ENCODE measurements at regions not wholly inside any gene's neighbourhood (a gene's known extent, or its start where the extent isn't known, plus 50 kb on each side); places are given as distances from the start of the nearest gene placed in this dataset.

GRCh38 chr18:11279461-11279860, 130.1 kb upstream of the PIEZO2 start:
- no peak for DNase-seq (ENCODE audit: low read depth in 4 of 4, low spot score in 1 of 4)

GRCh38 chr18:11276678-11277077, 127.3 kb upstream of the PIEZO2 start:
- no peak for DNase-seq (ENCODE audit: low read depth in 4 of 4, low spot score in 1 of 4)

- no peak for DNase-seq (ENCODE audit: low read depth in 4 of 4, low spot score in 1 of 4)
Observed at GRCh38 chr18:11274144-11274794, 124.9 kb upstream of the PIEZO2 start.

- no peak for DNase-seq (ENCODE audit: low read depth in 4 of 4, low spot score in 1 of 4)
Observed at GRCh38 chr18:11272516-11272915, 123.1 kb upstream of the PIEZO2 start.

- DNase-seq (ENCODE audit: low read depth in 4 of 4, low spot score in 1 of 4): no peak
Observed at GRCh38 chr18:11271954-11272353, 122.6 kb upstream of the PIEZO2 start.

- DNase-seq (ENCODE audit: low read depth in 4 of 4, low spot score in 1 of 4): no peak
Observed at GRCh38 chr18:11269257-11269656, 119.9 kb upstream of the PIEZO2 start.

GRCh38 chr18:11268741-11269233, 119.4 kb upstream of the PIEZO2 start:
- DNase-seq (ENCODE audit: low read depth in 4 of 4, low spot score in 1 of 4): no peak

GRCh38 chr18:11268153-11268552, 118.8 kb upstream of the PIEZO2 start:
- no peak for DNase-seq (ENCODE audit: low read depth in 4 of 4, low spot score in 1 of 4)

- no peak for DNase-seq (ENCODE audit: low read depth in 4 of 4, low spot score in 1 of 4)
Observed at GRCh38 chr18:11266781-11267480, 117.6 kb upstream of the PIEZO2 start.

GRCh38 chr18:11261486-11261885, 112.1 kb upstream of the PIEZO2 start:
- DNase-seq (ENCODE audit: low read depth in 4 of 4, low spot score in 1 of 4): no peak

- no peak for DNase-seq (ENCODE audit: low read depth in 4 of 4, low spot score in 1 of 4)
Observed at GRCh38 chr18:11260961-11261461, 111.6 kb upstream of the PIEZO2 start.

GRCh38 chr18:11259469-11260150, 110.2 kb upstream of the PIEZO2 start:
- DNase-seq (ENCODE audit: low read depth in 4 of 4, low spot score in 1 of 4): no peak

- DNase-seq (ENCODE audit: low read depth in 4 of 4, low spot score in 1 of 4): no peak
Observed at GRCh38 chr18:11258039-11258610, 108.8 kb upstream of the PIEZO2 start.

GRCh38 chr18:11256251-11256650, 106.9 kb upstream of the PIEZO2 start:
- no peak for DNase-seq (ENCODE audit: low read depth in 4 of 4, low spot score in 1 of 4)

- no peak for DNase-seq (ENCODE audit: low read depth in 4 of 4, low spot score in 1 of 4)
Observed at GRCh38 chr18:11251891-11252270, 102.5 kb upstream of the PIEZO2 start.

GRCh38 chr18:11251229-11251890, 102.0 kb upstream of the PIEZO2 start:
- DNase-seq (ENCODE audit: low read depth in 4 of 4, low spot score in 1 of 4): no peak

- no peak for DNase-seq (ENCODE audit: low read depth in 4 of 4, low spot score in 1 of 4)
Observed at GRCh38 chr18:11249391-11249790, 100.0 kb upstream of the PIEZO2 start.

- DNase-seq (ENCODE audit: low read depth in 4 of 4, low spot score in 1 of 4): no peak
Observed at GRCh38 chr18:11247381-11247970, 98.1 kb upstream of the PIEZO2 start.

GRCh38 chr18:11246495-11247300, 97.3 kb upstream of the PIEZO2 start:
- DNase-seq (ENCODE audit: low read depth in 4 of 4, low spot score in 1 of 4): no peak

- DNase-seq (ENCODE audit: low read depth in 4 of 4, low spot score in 1 of 4): no peak
Observed at GRCh38 chr18:11245879-11246278, 96.5 kb upstream of the PIEZO2 start.
